ENCODE measurements at regions not wholly inside any gene's neighbourhood (a gene's known extent, or its start where the extent isn't known, plus 50 kb on each side); places are given as distances from the start of the nearest gene placed in this dataset.

- Histone ChIP-seq H3K27me3 (replicated peaks; ENCODE audit: insufficient read depth, low read length) (no peaks in the 10 kb centered on the region), H2AFZ (ENCODE audit: low read length) (no peak overlapping the region), H3K4me1 (ENCODE audit: low read length) (peaks cover 37% of the 10 kb centered on the region), H3K9me2 (replicated peaks; ENCODE audit: insufficient read depth, low read length) (no peaks in the 10 kb centered on the region), H3K4me3 (ENCODE audit: low read length) (no peak overlapping the region), H3K9ac (ENCODE audit: low read length) (no peak overlapping the region), H3K4me2 (ENCODE audit: low read depth, low read length) (peak overlapping the region; percentile 55), H4K20me1 (ENCODE audit: insufficient read depth, low read length) (no peaks in the 10 kb centered on the region), H3F3A (ENCODE audit: insufficient read depth, low read length) (peaks cover 12% of the 10 kb centered on the region), H3K9me3 (replicated peaks; ENCODE audit: insufficient read depth, low read length) (no peaks in the 10 kb centered on the region), H3K27ac (ENCODE audit: low read length) (no peak overlapping the region; the same call in 1 of the 2 replicates), H3K79me2 (ENCODE audit: low read length) (no peaks in the 10 kb centered on the region), H3K36me3 (replicated peaks; ENCODE audit: insufficient read depth, low read length) (no peaks in the 10 kb centered on the region)
- DNase-seq = peak; percentile 51
- TF ChIP-seq EZH2phosphoT487 (IDR thresholded peaks at IDR 0.05; ENCODE audit: low read length) (no peak), EZH2 (optimal IDR thresholded peaks at IDR 0.05; ENCODE audit: low read depth, low read length) (no peak), CTCF (IDR thresholded peaks at IDR 0.05; ENCODE audit: low read length) (no peak)
Measured at GRCh38 chr12:13282861-13283260, 86.3 kb downstream of the EMP1 start.

- H3K27ac ChIP-seq (ENCODE audit: low read length) = no peak overlapping the region
- H3K4me1 ChIP-seq (ENCODE audit: low read length) = peaks cover 12% of the 10 kb centered on the region
- peak; percentile 65 for DNase-seq
- no peaks in the 10 kb centered on the region for H3K9me2 ChIP-seq (replicated peaks; ENCODE audit: insufficient read depth, low read length)
- H3K4me2 ChIP-seq (ENCODE audit: low read depth, low read length) = peak overlapping the region; percentile 49
- no peaks in the 10 kb centered on the region for H3F3A ChIP-seq (ENCODE audit: insufficient read depth, low read length)
- TF ChIP-seq EZH2phosphoT487 (IDR thresholded peaks at IDR 0.05; ENCODE audit: low read length) = no peak
- TF ChIP-seq CTCF (IDR thresholded peaks at IDR 0.05; ENCODE audit: low read length) = peak; percentile 97
- TF ChIP-seq EZH2 (optimal IDR thresholded peaks at IDR 0.05; ENCODE audit: low read depth, low read length) = no peak
- no peak overlapping the region for H3K9ac ChIP-seq (ENCODE audit: low read length)
- H3K36me3 ChIP-seq (replicated peaks; ENCODE audit: insufficient read depth, low read length) = no peaks in the 10 kb centered on the region
- no peak overlapping the region for H3K4me3 ChIP-seq (ENCODE audit: low read length)
- no peaks in the 10 kb centered on the region for H3K79me2 ChIP-seq (ENCODE audit: low read length)
- H3K9me3 ChIP-seq (replicated peaks; ENCODE audit: insufficient read depth, low read length) = no peaks in the 10 kb centered on the region
- H2AFZ ChIP-seq (ENCODE audit: low read length) = peak overlapping the region; percentile 37
- no peaks in the 10 kb centered on the region for H3K27me3 ChIP-seq (replicated peaks; ENCODE audit: insufficient read depth, low read length)
- H4K20me1 ChIP-seq (ENCODE audit: insufficient read depth, low read length) = no peaks in the 10 kb centered on the region
Measured at GRCh38 chr12:13278249-13278787, 81.8 kb downstream of the EMP1 start.

GRCh38 chr12:13277293-13277692 is 80.8 kb downstream of the EMP1 start:
- no peak for DNase-seq

More at GRCh38 chr12:13277293-13277692, 80.8 kb downstream of the EMP1 start:
- H3K4me3 ChIP-seq (ENCODE audit: low read length) = no peak overlapping the region
- no peaks in the 10 kb centered on the region for H3F3A ChIP-seq (ENCODE audit: insufficient read depth, low read length)
- H3K27ac ChIP-seq (ENCODE audit: low read length) = no peak overlapping the region
- no peak overlapping the region for H2AFZ ChIP-seq (ENCODE audit: low read length)
- H3K4me1 ChIP-seq (ENCODE audit: low read length) = peaks cover 2% of the 10 kb centered on the region
- H3K9me3 ChIP-seq (replicated peaks; ENCODE audit: insufficient read depth, low read length) = no peaks in the 10 kb centered on the region
- H3K4me2 ChIP-seq (ENCODE audit: low read depth, low read length) = no peak overlapping the region
- TF ChIP-seq EZH2phosphoT487 (IDR thresholded peaks at IDR 0.05; ENCODE audit: low read length) = no peak
- TF ChIP-seq EZH2 (optimal IDR thresholded peaks at IDR 0.05; ENCODE audit: low read depth, low read length) = no peak
- no peak for TF ChIP-seq CTCF (IDR thresholded peaks at IDR 0.05; ENCODE audit: low read length)
- H3K36me3 ChIP-seq (replicated peaks; ENCODE audit: insufficient read depth, low read length) = no peaks in the 10 kb centered on the region
- H3K9ac ChIP-seq (ENCODE audit: low read length) = no peak overlapping the region
- no peaks in the 10 kb centered on the region for H4K20me1 ChIP-seq (ENCODE audit: insufficient read depth, low read length)
- H3K79me2 ChIP-seq (ENCODE audit: low read length) = no peaks in the 10 kb centered on the region
- H3K9me2 ChIP-seq (replicated peaks; ENCODE audit: insufficient read depth, low read length) = no peaks in the 10 kb centered on the region
- no peaks in the 10 kb centered on the region for H3K27me3 ChIP-seq (replicated peaks; ENCODE audit: insufficient read depth, low read length)

Data from MM.1S (cell line).